ENCODE measurements at regions not wholly inside any gene's neighbourhood (a gene's known extent, or its start where the extent isn't known, plus 50 kb on each side); places are given as distances from the start of the nearest gene placed in this dataset.
"Not testable (repeated sequence)": the region's sequence is repeated elsewhere in the genome, so short reads cannot be mapped to it uniquely, and the experiment has no call there.

DNA sequence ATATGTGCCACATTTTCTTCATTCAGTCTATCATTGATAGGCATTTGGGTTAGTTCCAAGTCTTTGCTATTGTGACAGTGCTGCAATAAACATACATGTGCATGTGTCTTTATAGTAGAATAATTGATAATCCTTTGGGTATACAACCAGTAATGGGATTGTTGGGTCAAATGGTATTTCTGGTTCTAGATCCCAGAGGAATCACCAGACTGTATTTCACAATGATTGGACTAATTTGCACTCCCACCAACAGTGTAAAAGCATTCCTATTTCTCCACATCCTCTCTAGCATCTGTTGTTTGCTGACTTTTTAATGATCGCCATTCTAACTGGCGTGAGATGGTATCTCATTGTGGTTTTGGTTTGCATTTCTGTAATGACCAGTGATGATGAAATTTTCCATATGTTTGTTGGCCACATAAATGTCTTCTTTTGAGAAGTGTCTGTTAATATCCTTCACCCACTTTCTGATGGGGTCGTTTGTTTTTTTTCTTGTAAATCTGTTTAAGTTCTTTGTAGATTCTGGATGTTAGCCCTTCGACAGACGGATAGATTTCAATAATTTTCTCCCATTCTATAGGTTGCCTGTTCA lies 801.3 kb upstream of the ADAMTS5 start:
- TF ChIP-seq, protein P1, sequence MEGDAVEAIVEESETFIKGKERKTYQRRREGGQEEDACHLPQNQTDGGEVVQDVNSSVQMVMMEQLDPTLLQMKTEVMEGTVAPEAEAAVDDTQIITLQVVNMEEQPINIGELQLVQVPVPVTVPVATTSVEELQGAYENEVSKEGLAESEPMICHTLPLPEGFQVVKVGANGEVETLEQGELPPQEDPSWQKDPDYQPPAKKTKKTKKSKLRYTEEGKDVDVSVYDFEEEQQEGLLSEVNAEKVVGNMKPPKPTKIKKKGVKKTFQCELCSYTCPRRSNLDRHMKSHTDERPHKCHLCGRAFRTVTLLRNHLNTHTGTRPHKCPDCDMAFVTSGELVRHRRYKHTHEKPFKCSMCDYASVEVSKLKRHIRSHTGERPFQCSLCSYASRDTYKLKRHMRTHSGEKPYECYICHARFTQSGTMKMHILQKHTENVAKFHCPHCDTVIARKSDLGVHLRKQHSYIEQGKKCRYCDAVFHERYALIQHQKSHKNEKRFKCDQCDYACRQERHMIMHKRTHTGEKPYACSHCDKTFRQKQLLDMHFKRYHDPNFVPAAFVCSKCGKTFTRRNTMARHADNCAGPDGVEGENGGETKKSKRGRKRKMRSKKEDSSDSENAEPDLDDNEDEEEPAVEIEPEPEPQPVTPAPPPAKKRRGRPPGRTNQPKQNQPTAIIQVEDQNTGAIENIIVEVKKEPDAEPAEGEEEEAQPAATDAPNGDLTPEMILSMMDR (IDR thresholded peaks at IDR 0.05): not testable (repeated sequence)
- TF ChIP-seq POLR2AphosphoS5, POLR2A, EP300 (IDR thresholded peaks at IDR 0.05): not testable (repeated sequence)
